GM19452 (cell line): ENCODE measurements at regions not wholly inside any gene's neighbourhood (a gene's known extent, or its start where the extent isn't known, plus 50 kb on each side); places are given as distances from the start of the nearest gene placed in this dataset.
A peak's percentile ranks its signal among the peaks of the same experiment; 100 is the strongest.

Source experiments
- ATAC-seq: cut with Tn5 transposase; IDR thresholded peaks from one replicate; pipeline ENCODE4 v1.9.1; 2021; ENCODE audit not compliant: unreplicated experiment

- no peak for ATAC-seq
These were observed 64.7 kb upstream of the TNIP3 start for GRCh38 chr4:121228848-121229247.

- peak; percentile 87 for ATAC-seq
These were observed 63.2 kb upstream of the TNIP3 start for GRCh38 chr4:121227341-121227792.

- no peak for ATAC-seq
These were observed 62.2 kb upstream of the TNIP3 start for GRCh38 chr4:121226362-121226761.

GRCh38 chr4:121221608-121222007 is 57.5 kb upstream of the TNIP3 start:
- ATAC-seq: no peak

GRCh38 chr4:121221201-121221600 is 57.1 kb upstream of the TNIP3 start:
- ATAC-seq: no peak

- no peak for ATAC-seq
These were observed 56.6 kb upstream of the TNIP3 start for GRCh38 chr4:121220698-121221097.

- no peak for ATAC-seq
These were observed 55.1 kb upstream of the TNIP3 start for GRCh38 chr4:121219227-121219626.

GRCh38 chr4:121217351-121217750 is 53.2 kb upstream of the TNIP3 start:
- ATAC-seq: no peak

GRCh38 chr4:121216461-121216860 is 52.3 kb upstream of the TNIP3 start:
- ATAC-seq: no peak

GRCh38 chr4:121213940-121214339 is 49.8 kb upstream of the TNIP3 start:
- no peak for ATAC-seq
